ENCODE measurements at regions not wholly inside any gene's neighbourhood (a gene's known extent, or its start where the extent isn't known, plus 50 kb on each side); places are given as distances from the start of the nearest gene placed in this dataset.

- Histone ChIP-seq H3K9ac (replicated peaks in 1 of 4; ENCODE audit: extremely low read depth in 1 of 4, low read depth in 3 of 4, low read length in 3 of 4) (no peak overlapping the region), H4K91ac (replicated peaks; ENCODE audit: insufficient read length, low read length) (no peak overlapping the region), H2AFZ (ENCODE audit: low read length) (0 out of 2 replicates have a peak overlapping the region, but pooled peaks have one; percentile 44), H3K18ac (ENCODE audit: extremely low read depth, low read length) (no peak overlapping the region), H3K9me3 (ENCODE audit: insufficient read depth in 2 of 2, low read depth in 1 of 2, low read length in 1 of 2) (no peaks in the 10 kb centered on the region), H3K56ac (replicated peaks; ENCODE audit: insufficient read length, low read depth, low read length) (no peak overlapping the region), H3K14ac (ENCODE audit: insufficient read length) (no peak overlapping the region), H2BK12ac (ENCODE audit: low read depth, low read length) (0 out of 2 replicates have a peak overlapping the region, but pooled peaks have one; percentile 39), H3K4ac (replicated peaks; ENCODE audit: insufficient read length, low read depth, low read length) (no peak overlapping the region), H3K27ac (ENCODE audit: low read depth, low read length) (no peak overlapping the region), H4K5ac (ENCODE audit: insufficient read length, low read depth, low read length) (no peak overlapping the region), H3K36me3 (ENCODE audit: control insufficient read depth in 2 of 4, insufficient read depth in 4 of 4, low read length in 3 of 4) (no peaks in the 10 kb centered on the region), H3K79me2 (ENCODE audit: control insufficient read depth in 1 of 2, insufficient read depth in 2 of 2, low read length in 2 of 2) (no peaks in the 10 kb centered on the region), H2BK15ac (ENCODE audit: low read length) (no peak overlapping the region), H2BK5ac (ENCODE audit: low read depth, low read length) (no peak overlapping the region), H4K8ac (ENCODE audit: extremely low read depth, insufficient read depth, low read length) (no peak overlapping the region), H3K4me3 (ENCODE audit: extremely low read depth in 1 of 4, insufficient read depth in 2 of 4, low read depth in 3 of 4, low read length in 4 of 4) (no peak overlapping the region), H3K79me1 (ENCODE audit: low read depth, low read length) (no peaks in the 10 kb centered on the region), H3K23ac (ENCODE audit: insufficient read length) (no peak overlapping the region), H2BK120ac (replicated peaks; ENCODE audit: low read depth, low read length) (no peak overlapping the region), H3K4me2 (ENCODE audit: insufficient read depth in 1 of 2, low read depth in 2 of 2, low read length in 2 of 2) (no peak overlapping the region), H3K4me1 (replicated peaks in 1 of 4; ENCODE audit: control insufficient read depth in 3 of 4, insufficient read depth in 4 of 4, low read length in 3 of 4) (no peaks in the 10 kb centered on the region), H2BK20ac (ENCODE audit: low read length) (no peak overlapping the region), H3K23me2 (ENCODE audit: low read depth, low read length) (no peaks in the 10 kb centered on the region), H2AK5ac (ENCODE audit: low read depth, low read length) (no peak overlapping the region), H3K27me3 (replicated peaks in 1 of 4; ENCODE audit: control insufficient read depth in 3 of 4, extremely low read depth in 1 of 4, insufficient read depth in 3 of 4, low read length in 3 of 4) (no peaks in the 10 kb centered on the region), H4K20me1 (replicated peaks in 1 of 2; ENCODE audit: control insufficient read depth in 1 of 2, insufficient read depth in 2 of 2, low read length in 2 of 2) (no peaks in the 10 kb centered on the region)
- CTCF ChIA-PET (ENCODE audit: partially characterized antibody), result no interaction called here
- FAIRE-seq, result no peak
- WGBS, 2 experiments (ENCODE audit: extremely low coverage in 1 of 2, insufficient coverage in 1 of 2, insufficient read length in 1 of 2, insufficient replicate concordance in 2 of 2, low coverage in 1 of 2, low lambda C conversion rate in 2 of 2, missing lambda C conversion rate in 1 of 2), result 90% methylated on average over 4 of the region's 4 CpGs; no CpG with 5 or more reads in 1 of the 2 experiments
- POLR2A ChIA-PET (ENCODE audit: partially characterized antibody), result no interaction called here
- no peak for DNase-seq (ENCODE audit: low read depth in 1 of 2, low spot score in 2 of 2)
- TF ChIP-seq CTBP2 (IDR thresholded peaks at IDR 0.05; ENCODE audit: borderline replicate concordance, insufficient read depth, insufficient read length, low read length) (no peak), HDAC2 (IDR thresholded peaks at IDR 0.05; ENCODE audit: borderline replicate concordance in 1 of 2, low read depth in 2 of 2, low read length in 2 of 2) (no peak), SIX5 (IDR thresholded peaks at IDR 0.05; ENCODE audit: low read depth, low read length) (no peak), TAF1 (IDR thresholded peaks at IDR 0.05; ENCODE audit: low read depth, low read length) (no peak), TAF7 (optimal IDR thresholded peaks at IDR 0.05; ENCODE audit: borderline replicate concordance, low read depth, low read length) (no peak), TBP (IDR thresholded peaks at IDR 0.05; ENCODE audit: low read depth, low read length) (no peak), YY1 (IDR thresholded peaks at IDR 0.05; ENCODE audit: low read depth, low read length) (no peak), NANOG (IDR thresholded peaks at IDR 0.05; ENCODE audit: insufficient read depth, low read depth, low read length, poor library complexity, severe bottlenecking) (no peak), ATF2 (IDR thresholded peaks at IDR 0.05; ENCODE audit: low read length) (no peak), GABPA (IDR thresholded peaks at IDR 0.05; ENCODE audit: borderline replicate concordance, insufficient read depth, low read length) (no peak), RAD21 (IDR thresholded peaks at IDR 0.05 in 1 of 2, conservative IDR thresholded peaks at IDR 0.05 in 1 of 2; ENCODE audit: low read depth in 2 of 2, low read length in 2 of 2) (no peak), HDAC6 (IDR thresholded peaks at IDR 0.05; ENCODE audit: low read depth, low read length) (no peak), POLR2AphosphoS5 (IDR thresholded peaks at IDR 0.05; ENCODE audit: low read depth, low read length) (no peak)
Measured at GRCh38 chr2:6224267-6224666, 532.1 kb downstream of the SOX11 start.

Data from H1 (cell line).